Endothelial cell of umbilical vein (primary cell): ENCODE measurements at regions not wholly inside any gene's neighbourhood (a gene's known extent, or its start where the extent isn't known, plus 50 kb on each side); places are given as distances from the start of the nearest gene placed in this dataset.

Source experiments
- CTCF ChIP-seq, 2 donors: IDR thresholded peaks; 1 replicate in 1 of 2; 2 replicates in 1 of 2; pipeline ENCODE4 v1.5.1; 2011; ENCODE audit warnings: low read length in 2 of 2, mild to moderate bottlenecking in 2 of 2, moderate library complexity in 2 of 2, control low read depth in 1 of 2, inconsistent platforms in 1 of 2, low read depth in 1 of 2; ENCODE audit not compliant: insufficient read depth in 1 of 2; ENCODE audit errors: extremely low read depth in 1 of 2
- EZH2 ChIP-seq: IDR thresholded peaks from 2 replicates; pipeline ENCODE4 v1.6.1; 2012; ENCODE audit warnings: borderline replicate concordance, low read depth, mild to moderate bottlenecking, moderate library complexity, low read length, inconsistent platforms; ENCODE audit not compliant: severe bottlenecking
- FOS ChIP-seq: IDR thresholded peaks from 2 replicates; pipeline ENCODE4 v1.6.1; 2011; ENCODE audit warnings: mild to moderate bottlenecking, low read length, moderate library complexity, borderline replicate concordance; ENCODE audit not compliant: insufficient read depth
- GATA2 ChIP-seq: IDR thresholded peaks from 2 replicates; pipeline ENCODE4 v1.7.0; 2011; ENCODE audit warnings: low read depth, mild to moderate bottlenecking, moderate library complexity, mixed read lengths, low read length; ENCODE audit not compliant: insufficient read length, insufficient read depth
- JUN ChIP-seq: IDR thresholded peaks from 2 replicates; pipeline ENCODE4 v1.6.1; 2011; ENCODE audit warnings: borderline replicate concordance, low read depth; ENCODE audit not compliant: insufficient read length, insufficient read depth
- MYC ChIP-seq: IDR thresholded peaks from one replicate; pipeline ENCODE4 v1.6.1; 2011; ENCODE audit warnings: mild to moderate bottlenecking, low read depth, low read length
- POLR2A ChIP-seq: IDR thresholded peaks from 2 replicates; pipeline ENCODE4 v1.6.1; 2012; ENCODE audit warnings: low read depth, mild to moderate bottlenecking, control low read depth, low read length
- POLR2AphosphoS5 ChIP-seq: IDR thresholded peaks from 2 replicates; pipeline ENCODE4 v1.6.1; 2012; ENCODE audit warnings: low read depth, mild to moderate bottlenecking, control low read depth, low read length, moderate library complexity; ENCODE audit not compliant: insufficient read depth
- TF ChIP-seq, protein P1 (sequence below): IDR thresholded peaks from 2 replicates; pipeline ENCODE4 v1.6.1; 2011; ENCODE audit not compliant: insufficient read depth, insufficient read length

GRCh38 chr2:125371867-125372266 lies 1284.1 kb upstream of the GYPC start:
- TF ChIP-seq POLR2A (no peak), CTCF (IDR thresholded peaks at IDR 0.05; ENCODE audit: extremely low read depth in 1 of 2, insufficient read depth in 1 of 2, low read depth in 1 of 2, low read length in 2 of 2) (no peak), EZH2 (no peak), GATA2 (no peak), JUN (no peak), POLR2AphosphoS5 (no peak), FOS (no peak), MYC (no peak)
- TF ChIP-seq, protein P1, sequence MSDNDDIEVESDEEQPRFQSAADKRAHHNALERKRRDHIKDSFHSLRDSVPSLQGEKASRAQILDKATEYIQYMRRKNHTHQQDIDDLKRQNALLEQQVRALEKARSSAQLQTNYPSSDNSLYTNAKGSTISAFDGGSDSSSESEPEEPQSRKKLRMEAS, result no peak
